GM23338 (cell line): ENCODE measurements at regions not wholly inside any gene's neighbourhood (a gene's known extent, or its start where the extent isn't known, plus 50 kb on each side); places are given as distances from the start of the nearest gene placed in this dataset.

Experiments used
- ATAC-seq: fragments of 200-7000 bp; cut with Tn5 transposase; 3 replicates; pipeline ENCODE4 v1.9.1; 2020
- DNase-seq: peaks from one replicate; pipeline ENCODE4 v3.0.0-alpha.2; 2015; ENCODE audit warnings: low spot score
- H2AFZ ChIP-seq: fragments of 200-600 bp; sonication (generic); 2 replicates; pipeline ENCODE4 v1.8.0; 2016; ENCODE audit warnings: antibody characterized with exemption, mild to moderate bottlenecking, moderate library complexity
- H3F3A ChIP-seq: fragments of 200-600 bp; sonication (generic); replicated peaks from 2 replicates; pipeline ENCODE4 v1.8.0; 2017; ENCODE audit warnings: antibody characterized with exemption, mixed run types, low read depth
- H3K27ac ChIP-seq: fragments of 200-600 bp; sonication (generic); 2 replicates; pipeline ENCODE4 v1.6.1; 2016; ENCODE audit warnings: low read depth
- H3K27me3 ChIP-seq: fragments of 200-600 bp; sonication (generic); 2 replicates; pipeline ENCODE4 v1.8.0; 2016; ENCODE audit warnings: mild to moderate bottlenecking, mixed run types, moderate library complexity; ENCODE audit not compliant: insufficient read depth
- H3K36me3 ChIP-seq: fragments of 200-600 bp; sonication (generic); 2 replicates; pipeline ENCODE4 v1.8.0; 2016; ENCODE audit warnings: mild to moderate bottlenecking; ENCODE audit not compliant: insufficient read depth
- H3K4me1 ChIP-seq: fragments of 200-600 bp; sonication (generic); 2 replicates; pipeline ENCODE4 v1.8.0; 2016; ENCODE audit warnings: mild to moderate bottlenecking, moderate library complexity; ENCODE audit not compliant: insufficient read depth
- H3K4me2 ChIP-seq: fragments of 200-600 bp; sonication (generic); 2 replicates; pipeline ENCODE4 v1.7.1; 2017; ENCODE audit warnings: mixed run types
- H3K4me3 ChIP-seq: fragments of 200-600 bp; sonication (generic); 2 replicates; pipeline ENCODE4 v1.6.1; 2016; ENCODE audit warnings: mixed run types
- H3K79me2 ChIP-seq: fragments of 200-600 bp; sonication (generic); replicated peaks from 2 replicates; pipeline ENCODE4 v1.8.0; 2017; ENCODE audit warnings: mild to moderate bottlenecking; ENCODE audit not compliant: insufficient read depth
- H3K9me2 ChIP-seq: fragments of 200-600 bp; sonication (generic); 2 replicates; pipeline ENCODE4 v1.8.0; 2017; ENCODE audit not compliant: insufficient read depth
- H4K20me1 ChIP-seq: fragments of 200-600 bp; sonication (generic); replicated peaks from 2 replicates; pipeline ENCODE4 v1.8.0; 2017; ENCODE audit warnings: mild to moderate bottlenecking; ENCODE audit not compliant: insufficient read depth
- H3K27ac Mint-ChIP-seq: 2 replicates; pipeline ENCODE4 v1.8.0; 2020; ENCODE audit warnings: inconsistent platforms, mild to moderate bottlenecking, moderate library complexity, mixed read lengths
- H3K27me3 Mint-ChIP-seq: 3 replicates; pipeline ENCODE4 v1.8.0; 2022; ENCODE audit warnings: low read depth, mild to moderate bottlenecking, moderate library complexity, mixed read lengths, inconsistent platforms; ENCODE audit not compliant: insufficient read depth, poor library complexity
- H3K36me3 Mint-ChIP-seq: 3 replicates; pipeline ENCODE4 v1.8.0; 2021; ENCODE audit warnings: low read depth, mild to moderate bottlenecking, inconsistent platforms, moderate library complexity, mixed read lengths
- H3K4me1 Mint-ChIP-seq: 3 replicates; pipeline ENCODE4 v1.8.0; 2020; ENCODE audit warnings: mild to moderate bottlenecking, inconsistent platforms, mixed read lengths
- H3K4me3 Mint-ChIP-seq: 3 replicates; pipeline ENCODE4 v1.8.0; 2021; ENCODE audit warnings: moderate library complexity, mild to moderate bottlenecking, inconsistent platforms, mixed read lengths
- H3K9me3 Mint-ChIP-seq: 3 replicates; pipeline ENCODE4 v1.8.0; 2020; ENCODE audit warnings: moderate library complexity, mild to moderate bottlenecking, inconsistent platforms, mixed read lengths
- CREB1 ChIP-seq: fragments of 250-450 bp; sonication (Bioruptor Pico); IDR thresholded peaks from 2 replicates; pipeline ENCODE4 v1.5.0; 2020; ENCODE audit warnings: low read depth, mild to moderate bottlenecking, moderate library complexity
- EZH2 ChIP-seq: fragments of 200-600 bp; sonication (generic); IDR thresholded peaks from one replicate; pipeline ENCODE4 v1.8.0; 2017; ENCODE audit warnings: antibody characterized with exemption, mild to moderate bottlenecking, low read depth; ENCODE audit not compliant: unreplicated experiment
- EZH2phosphoT487 ChIP-seq: fragments of 200-600 bp; sonication (generic); IDR thresholded peaks from one replicate; pipeline ENCODE4 v1.8.1; 2018; ENCODE audit warnings: antibody characterized with exemption; ENCODE audit not compliant: unreplicated experiment
- JUNB ChIP-seq: IDR thresholded peaks from one replicate; pipeline ENCODE4 v1.6.1; 2016; ENCODE audit warnings: antibody characterized with exemption; ENCODE audit not compliant: unreplicated experiment
- NANOG ChIP-seq: IDR thresholded peaks from 2 replicates; pipeline ENCODE4 v1.6.1; 2016; ENCODE audit warnings: antibody characterized with exemption, borderline replicate concordance
- POLR2AphosphoS5 ChIP-seq: IDR thresholded peaks from 2 replicates; pipeline ENCODE4 v1.6.1; 2016; ENCODE audit warnings: antibody characterized with exemption, low read depth
- STAT1 ChIP-seq: IDR thresholded peaks from one replicate; pipeline ENCODE4 v1.6.1; 2016; ENCODE audit warnings: antibody characterized with exemption; ENCODE audit not compliant: unreplicated experiment
- ZNF114 ChIP-seq: fragments of 250-450 bp; sonication (Bioruptor Pico); IDR thresholded peaks from 2 replicates; pipeline ENCODE4 v1.5.0; 2020; ENCODE audit warnings: mild to moderate bottlenecking, moderate library complexity
- ZNF331 ChIP-seq: fragments of 250-450 bp; sonication (Bioruptor Pico); IDR thresholded peaks from 2 replicates; pipeline ENCODE4 v1.5.0; 2020; ENCODE audit warnings: low read depth, mild to moderate bottlenecking, moderate library complexity
- TF ChIP-seq, protein P1 (sequence below), 2 experiments: fragments of 200-600 bp in 1 of 2; sonication (generic) in 1 of 2; conservative IDR thresholded peaks; 2 replicates each; pipeline versions ENCODE4 v1.5.1 to v1.6.1; 2016 to 2017; ENCODE audit warnings: antibody characterized with exemption in 2 of 2, low read depth in 2 of 2, mild to moderate bottlenecking in 2 of 2, moderate library complexity in 1 of 2
- TF ChIP-seq, protein P2 (sequence below): IDR thresholded peaks from one replicate; pipeline ENCODE4 v1.6.1; 2018; ENCODE audit warnings: antibody characterized with exemption; ENCODE audit not compliant: unreplicated experiment
- TF ChIP-seq, protein P3 (sequence below): IDR thresholded peaks from 2 replicates; pipeline ENCODE4 v1.6.1; 2016; ENCODE audit warnings: antibody characterized with exemption

DNA sequence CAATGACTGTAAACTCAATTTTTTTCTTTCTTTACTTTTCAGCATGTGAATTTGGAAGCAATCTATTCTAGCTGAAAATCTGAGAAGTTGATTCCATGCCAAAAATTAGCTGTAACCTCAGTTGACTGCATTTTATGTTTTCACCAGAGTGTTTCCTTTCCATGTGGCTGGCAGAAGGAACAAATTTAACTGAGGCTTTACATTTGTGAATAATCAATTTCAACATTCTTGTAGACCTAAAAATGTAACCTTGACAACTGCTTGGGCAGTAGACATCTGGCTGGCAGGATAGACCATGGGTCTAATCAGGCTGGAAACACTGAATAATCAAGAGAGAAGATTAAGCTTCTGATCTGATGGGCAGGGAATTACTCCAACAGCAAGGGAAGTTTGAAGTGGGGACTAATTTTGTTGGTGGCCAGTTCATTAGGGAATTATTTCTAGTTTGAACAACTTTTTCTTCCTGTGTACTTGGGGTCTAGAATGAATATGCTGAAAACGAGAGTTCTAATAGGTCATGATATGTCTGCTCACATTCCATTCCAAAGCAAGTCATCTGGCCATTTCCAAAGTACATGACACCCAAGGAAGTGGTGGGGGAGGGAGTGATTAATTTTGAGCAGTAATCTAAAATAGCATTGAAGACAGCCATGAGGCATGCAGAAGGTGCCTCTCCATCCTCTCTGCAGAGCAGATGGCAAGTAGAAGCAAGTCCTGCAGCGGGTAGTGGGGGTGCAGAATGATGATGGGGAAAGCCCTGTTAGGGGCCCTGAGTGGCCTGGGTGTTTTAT, 68.2 kb downstream of the ATP23 start:
- Histone ChIP-seq H3K79me2 (no peaks in the 10 kb centered on the region), H3K4me3 (no peak overlapping the region), H3K9me2 (0 out of 2 replicates have a peak, but pooled peaks cover 7% of the 10 kb centered on the region), H2AFZ (no peak overlapping the region), H3K4me1 (no peaks in the 10 kb centered on the region), H3K4me2 (no peak overlapping the region), H3K27me3 (no peaks in the 10 kb centered on the region), H4K20me1 (no peaks in the 10 kb centered on the region), H3F3A (no peaks in the 10 kb centered on the region), H3K27ac (no peak overlapping the region), H3K36me3 (no peaks in the 10 kb centered on the region)
- Mint-ChIP-seq H3K9me3 (no peaks in the 10 kb centered on the region), H3K4me1 (no peaks in the 10 kb centered on the region), H3K36me3 (no peaks in the 10 kb centered on the region), H3K4me3 (no peak overlapping the region), H3K27me3 (peaks cover 2% of the 10 kb centered on the region), H3K27ac (no peak overlapping the region)
- ATAC-seq (no peak), DNase-seq (no peak)
- no peak for TF ChIP-seq NANOG
- TF ChIP-seq, protein P1, sequence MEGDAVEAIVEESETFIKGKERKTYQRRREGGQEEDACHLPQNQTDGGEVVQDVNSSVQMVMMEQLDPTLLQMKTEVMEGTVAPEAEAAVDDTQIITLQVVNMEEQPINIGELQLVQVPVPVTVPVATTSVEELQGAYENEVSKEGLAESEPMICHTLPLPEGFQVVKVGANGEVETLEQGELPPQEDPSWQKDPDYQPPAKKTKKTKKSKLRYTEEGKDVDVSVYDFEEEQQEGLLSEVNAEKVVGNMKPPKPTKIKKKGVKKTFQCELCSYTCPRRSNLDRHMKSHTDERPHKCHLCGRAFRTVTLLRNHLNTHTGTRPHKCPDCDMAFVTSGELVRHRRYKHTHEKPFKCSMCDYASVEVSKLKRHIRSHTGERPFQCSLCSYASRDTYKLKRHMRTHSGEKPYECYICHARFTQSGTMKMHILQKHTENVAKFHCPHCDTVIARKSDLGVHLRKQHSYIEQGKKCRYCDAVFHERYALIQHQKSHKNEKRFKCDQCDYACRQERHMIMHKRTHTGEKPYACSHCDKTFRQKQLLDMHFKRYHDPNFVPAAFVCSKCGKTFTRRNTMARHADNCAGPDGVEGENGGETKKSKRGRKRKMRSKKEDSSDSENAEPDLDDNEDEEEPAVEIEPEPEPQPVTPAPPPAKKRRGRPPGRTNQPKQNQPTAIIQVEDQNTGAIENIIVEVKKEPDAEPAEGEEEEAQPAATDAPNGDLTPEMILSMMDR (conservative IDR thresholded peaks at IDR 0.05; ENCODE audit: low read depth in 2 of 2) = no peak
- no peak for TF ChIP-seq ZNF331 (CRISPR knock-in tag)
- no peak for TF ChIP-seq EZH2
- TF ChIP-seq JUNB = no peak
- TF ChIP-seq, protein P2, sequence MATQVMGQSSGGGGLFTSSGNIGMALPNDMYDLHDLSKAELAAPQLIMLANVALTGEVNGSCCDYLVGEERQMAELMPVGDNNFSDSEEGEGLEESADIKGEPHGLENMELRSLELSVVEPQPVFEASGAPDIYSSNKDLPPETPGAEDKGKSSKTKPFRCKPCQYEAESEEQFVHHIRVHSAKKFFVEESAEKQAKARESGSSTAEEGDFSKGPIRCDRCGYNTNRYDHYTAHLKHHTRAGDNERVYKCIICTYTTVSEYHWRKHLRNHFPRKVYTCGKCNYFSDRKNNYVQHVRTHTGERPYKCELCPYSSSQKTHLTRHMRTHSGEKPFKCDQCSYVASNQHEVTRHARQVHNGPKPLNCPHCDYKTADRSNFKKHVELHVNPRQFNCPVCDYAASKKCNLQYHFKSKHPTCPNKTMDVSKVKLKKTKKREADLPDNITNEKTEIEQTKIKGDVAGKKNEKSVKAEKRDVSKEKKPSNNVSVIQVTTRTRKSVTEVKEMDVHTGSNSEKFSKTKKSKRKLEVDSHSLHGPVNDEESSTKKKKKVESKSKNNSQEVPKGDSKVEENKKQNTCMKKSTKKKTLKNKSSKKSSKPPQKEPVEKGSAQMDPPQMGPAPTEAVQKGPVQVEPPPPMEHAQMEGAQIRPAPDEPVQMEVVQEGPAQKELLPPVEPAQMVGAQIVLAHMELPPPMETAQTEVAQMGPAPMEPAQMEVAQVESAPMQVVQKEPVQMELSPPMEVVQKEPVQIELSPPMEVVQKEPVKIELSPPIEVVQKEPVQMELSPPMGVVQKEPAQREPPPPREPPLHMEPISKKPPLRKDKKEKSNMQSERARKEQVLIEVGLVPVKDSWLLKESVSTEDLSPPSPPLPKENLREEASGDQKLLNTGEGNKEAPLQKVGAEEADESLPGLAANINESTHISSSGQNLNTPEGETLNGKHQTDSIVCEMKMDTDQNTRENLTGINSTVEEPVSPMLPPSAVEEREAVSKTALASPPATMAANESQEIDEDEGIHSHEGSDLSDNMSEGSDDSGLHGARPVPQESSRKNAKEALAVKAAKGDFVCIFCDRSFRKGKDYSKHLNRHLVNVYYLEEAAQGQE = no peak
- TF ChIP-seq ZNF114 (CRISPR knock-in tag) = no peak
- TF ChIP-seq STAT1 = no peak
- TF ChIP-seq CREB1 = no peak
- TF ChIP-seq, protein P3, sequence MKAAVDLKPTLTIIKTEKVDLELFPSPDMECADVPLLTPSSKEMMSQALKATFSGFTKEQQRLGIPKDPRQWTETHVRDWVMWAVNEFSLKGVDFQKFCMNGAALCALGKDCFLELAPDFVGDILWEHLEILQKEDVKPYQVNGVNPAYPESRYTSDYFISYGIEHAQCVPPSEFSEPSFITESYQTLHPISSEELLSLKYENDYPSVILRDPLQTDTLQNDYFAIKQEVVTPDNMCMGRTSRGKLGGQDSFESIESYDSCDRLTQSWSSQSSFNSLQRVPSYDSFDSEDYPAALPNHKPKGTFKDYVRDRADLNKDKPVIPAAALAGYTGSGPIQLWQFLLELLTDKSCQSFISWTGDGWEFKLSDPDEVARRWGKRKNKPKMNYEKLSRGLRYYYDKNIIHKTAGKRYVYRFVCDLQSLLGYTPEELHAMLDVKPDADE = no peak
- no peak for TF ChIP-seq EZH2phosphoT487
- TF ChIP-seq POLR2AphosphoS5 = no peak
